ENCODE measurements at regions not wholly inside any gene's neighbourhood (a gene's known extent, or its start where the extent isn't known, plus 50 kb on each side); places are given as distances from the start of the nearest gene placed in this dataset.

- H3K27ac Mint-ChIP-seq = no peak overlapping the region
- POLR2A ChIA-PET = no interaction called here
- no peak overlapping the region for H3K4me3 Mint-ChIP-seq
- no peaks in the 10 kb centered on the region for H3K36me3 Mint-ChIP-seq (ENCODE audit: low read depth)
- DNase-seq (no peak), ATAC-seq (ENCODE audit: low read depth) (no peak)
- no peaks in the 10 kb centered on the region for H3K27me3 Mint-ChIP-seq
- H3K9me3 Mint-ChIP-seq = peaks cover 7% of the 10 kb centered on the region
- H3K4me1 Mint-ChIP-seq = no peaks in the 10 kb centered on the region
- CTCF ChIA-PET = no interaction called here
- intact Hi-C loops (cut with micrococcal nuclease) = no loop called here
- TF ChIP-seq, protein P1, sequence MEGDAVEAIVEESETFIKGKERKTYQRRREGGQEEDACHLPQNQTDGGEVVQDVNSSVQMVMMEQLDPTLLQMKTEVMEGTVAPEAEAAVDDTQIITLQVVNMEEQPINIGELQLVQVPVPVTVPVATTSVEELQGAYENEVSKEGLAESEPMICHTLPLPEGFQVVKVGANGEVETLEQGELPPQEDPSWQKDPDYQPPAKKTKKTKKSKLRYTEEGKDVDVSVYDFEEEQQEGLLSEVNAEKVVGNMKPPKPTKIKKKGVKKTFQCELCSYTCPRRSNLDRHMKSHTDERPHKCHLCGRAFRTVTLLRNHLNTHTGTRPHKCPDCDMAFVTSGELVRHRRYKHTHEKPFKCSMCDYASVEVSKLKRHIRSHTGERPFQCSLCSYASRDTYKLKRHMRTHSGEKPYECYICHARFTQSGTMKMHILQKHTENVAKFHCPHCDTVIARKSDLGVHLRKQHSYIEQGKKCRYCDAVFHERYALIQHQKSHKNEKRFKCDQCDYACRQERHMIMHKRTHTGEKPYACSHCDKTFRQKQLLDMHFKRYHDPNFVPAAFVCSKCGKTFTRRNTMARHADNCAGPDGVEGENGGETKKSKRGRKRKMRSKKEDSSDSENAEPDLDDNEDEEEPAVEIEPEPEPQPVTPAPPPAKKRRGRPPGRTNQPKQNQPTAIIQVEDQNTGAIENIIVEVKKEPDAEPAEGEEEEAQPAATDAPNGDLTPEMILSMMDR (IDR thresholded peaks at IDR 0.05) = no peak
These were observed 603.6 kb downstream of the PLOD2 start for GRCh38 chr3:145557405-145557804.

- no peaks in the 10 kb centered on the region for H3K4me1 Mint-ChIP-seq
- POLR2A ChIA-PET = no interaction called here
- intact Hi-C loops (cut with micrococcal nuclease) = no loop called here
- H3K27me3 Mint-ChIP-seq = no peaks in the 10 kb centered on the region
- no peak overlapping the region for H3K27ac Mint-ChIP-seq
- ATAC-seq (ENCODE audit: low read depth) (no peak), DNase-seq (no peak)
- H3K36me3 Mint-ChIP-seq (ENCODE audit: low read depth) = no peaks in the 10 kb centered on the region
- no peak overlapping the region for H3K4me3 Mint-ChIP-seq
- TF ChIP-seq, protein P1 (IDR thresholded peaks at IDR 0.05) = no peak
- H3K9me3 Mint-ChIP-seq = no peaks in the 10 kb centered on the region
- CTCF ChIA-PET = no interaction called here
These were observed 582.5 kb downstream of the PLOD2 start for GRCh38 chr3:145578471-145578870.

- Mint-ChIP-seq H3K36me3 (ENCODE audit: low read depth) (no peaks in the 10 kb centered on the region), H3K27me3 (no peaks in the 10 kb centered on the region), H3K4me3 (no peak overlapping the region), H3K4me1 (no peaks in the 10 kb centered on the region), H3K9me3 (no peaks in the 10 kb centered on the region), H3K27ac (no peak overlapping the region)
- intact Hi-C loops (cut with micrococcal nuclease) = no loop called here
- ATAC-seq (ENCODE audit: low read depth) (no peak), DNase-seq (no peak)
- ChIA-PET CTCF (no interaction called here), POLR2A (no interaction called here)
- TF ChIP-seq, protein P1 (IDR thresholded peaks at IDR 0.05) = no peak
These were observed 579.3 kb downstream of the PLOD2 start for GRCh38 chr3:145581694-145582093.

DNA sequence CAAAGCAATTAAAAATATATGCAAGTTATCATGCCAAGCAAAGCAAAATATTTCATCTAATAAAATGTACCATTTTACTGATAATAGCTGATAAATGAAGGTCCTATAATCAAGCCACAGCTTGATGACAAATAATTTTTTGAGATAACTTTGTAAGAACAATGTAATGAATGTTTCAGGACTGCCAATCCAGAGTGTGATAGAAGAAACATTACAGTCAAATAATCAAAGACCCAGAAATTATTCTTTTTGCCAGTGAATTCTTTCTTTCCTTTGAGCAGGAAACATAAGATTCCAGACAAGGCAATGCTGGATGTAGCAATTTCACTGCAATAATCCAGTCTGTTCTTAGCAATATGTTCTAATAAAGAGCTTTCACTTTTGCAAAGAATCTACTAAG lies 556.1 kb downstream of the PLOD2 start:
- peaks cover 2% of the 10 kb centered on the region for H3K9me3 Mint-ChIP-seq
- no peaks in the 10 kb centered on the region for H3K36me3 Mint-ChIP-seq (ENCODE audit: low read depth)
- CTCF ChIA-PET = no interaction called here
- POLR2A ChIA-PET = no interaction called here
- no peak for DNase-seq
- intact Hi-C loops (cut with micrococcal nuclease) = no loop called here
- ATAC-seq (ENCODE audit: low read depth) = no peak
- no peak overlapping the region for H3K4me3 Mint-ChIP-seq
- no peak overlapping the region for H3K27ac Mint-ChIP-seq
- H3K4me1 Mint-ChIP-seq = no peaks in the 10 kb centered on the region
- TF ChIP-seq, protein P1 (IDR thresholded peaks at IDR 0.05) = no peak
- no peaks in the 10 kb centered on the region for H3K27me3 Mint-ChIP-seq

DNA sequence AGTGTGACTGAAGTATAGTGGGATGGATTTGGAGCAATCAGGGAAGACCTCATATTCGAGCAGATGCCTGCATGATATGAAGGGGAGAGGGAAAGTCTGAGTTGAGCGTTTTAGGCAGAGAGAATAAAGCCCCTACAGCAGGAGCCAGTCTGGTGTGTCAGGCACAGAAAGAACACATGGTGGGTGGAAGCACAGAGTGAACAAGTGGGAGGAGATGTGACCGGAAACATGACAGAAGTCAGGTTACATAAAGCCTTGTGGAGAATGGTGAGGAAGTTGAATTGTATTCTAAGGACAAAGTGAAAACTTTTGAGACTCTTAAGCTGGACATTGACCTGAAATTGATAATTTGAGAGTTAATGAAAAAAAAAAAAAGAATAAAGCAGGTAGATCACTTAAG lies 541.0 kb downstream of the PLOD2 start:
- TF ChIP-seq, protein P1 (IDR thresholded peaks at IDR 0.05) = no peak
- no peaks in the 10 kb centered on the region for H3K36me3 Mint-ChIP-seq (ENCODE audit: low read depth)
- CTCF ChIA-PET = no interaction called here
- H3K4me3 Mint-ChIP-seq = no peak overlapping the region
- H3K4me1 Mint-ChIP-seq = no peaks in the 10 kb centered on the region
- peaks cover 2% of the 10 kb centered on the region for H3K9me3 Mint-ChIP-seq
- DNase-seq (no peak), ATAC-seq (ENCODE audit: low read depth) (no peak)
- no peak overlapping the region for H3K27ac Mint-ChIP-seq
- H3K27me3 Mint-ChIP-seq = no peaks in the 10 kb centered on the region
- intact Hi-C loops (cut with micrococcal nuclease) = no loop called here
- POLR2A ChIA-PET = no interaction called here

All from activated B cell treated with CpG ODN at 0.5 μM for 24 hours (primary cell).